Inflammatory macrophage treated with lipopolysaccharide for 4 hours (primary cell): ENCODE measurements at regions not wholly inside any gene's neighbourhood (a gene's known extent, or its start where the extent isn't known, plus 50 kb on each side); places are given as distances from the start of the nearest gene placed in this dataset.
"Not testable (repeated sequence)": the region's sequence is repeated elsewhere in the genome, so short reads cannot be mapped to it uniquely, and the experiment has no call there.

Experiments used
- DNase-seq: peaks from one replicate; pipeline ENCODE4 v3.0.0-alpha.2; 2020

DNA sequence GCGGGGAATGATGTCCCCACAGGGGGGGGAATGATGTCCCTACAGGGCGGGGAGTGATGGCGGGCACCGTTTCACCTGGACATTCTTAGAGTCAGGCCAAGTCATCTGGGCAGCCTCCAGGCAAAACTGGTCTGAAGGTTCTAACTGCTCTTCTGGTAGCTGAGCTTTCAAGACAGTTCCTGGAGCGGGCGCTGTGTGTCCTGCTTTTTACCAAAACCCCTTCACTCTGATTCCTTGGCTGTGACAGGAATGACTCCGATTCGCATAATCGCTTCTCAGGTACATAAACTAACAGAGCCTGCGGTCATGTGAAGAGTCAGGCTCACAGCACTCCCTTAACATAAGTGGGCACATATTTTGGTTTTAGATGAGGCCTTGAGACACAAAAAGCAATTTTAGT is 836.0 kb downstream of the TRIML1 start:
- no peak for DNase-seq

GRCh38 chr4:188976644-188977115 is 837.4 kb downstream of the TRIML1 start:
- DNase-seq = no peak

GRCh38 chr4:188977232-188977631 is 838.0 kb downstream of the TRIML1 start:
- not testable (repeated sequence) for DNase-seq

DNA sequence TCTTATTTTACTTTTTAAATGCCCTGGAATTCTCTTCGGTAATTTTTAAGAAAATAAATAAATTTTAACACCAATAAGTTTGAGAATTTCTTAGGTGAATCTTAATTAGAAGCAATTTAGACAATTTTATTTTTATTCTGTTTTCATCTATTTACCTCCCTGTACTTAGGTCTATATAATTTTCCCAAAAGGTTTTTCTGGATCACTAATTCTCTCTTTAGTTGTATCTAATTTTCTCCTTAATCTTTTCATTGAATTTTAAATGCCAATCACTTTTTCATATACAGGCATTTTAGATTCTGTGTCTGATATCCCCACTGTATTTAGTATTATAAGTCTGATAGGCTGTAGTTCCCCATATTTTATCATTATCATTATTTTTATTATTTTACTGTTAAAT is 845.3 kb downstream of the TRIML1 start:
- no peak for DNase-seq

DNA sequence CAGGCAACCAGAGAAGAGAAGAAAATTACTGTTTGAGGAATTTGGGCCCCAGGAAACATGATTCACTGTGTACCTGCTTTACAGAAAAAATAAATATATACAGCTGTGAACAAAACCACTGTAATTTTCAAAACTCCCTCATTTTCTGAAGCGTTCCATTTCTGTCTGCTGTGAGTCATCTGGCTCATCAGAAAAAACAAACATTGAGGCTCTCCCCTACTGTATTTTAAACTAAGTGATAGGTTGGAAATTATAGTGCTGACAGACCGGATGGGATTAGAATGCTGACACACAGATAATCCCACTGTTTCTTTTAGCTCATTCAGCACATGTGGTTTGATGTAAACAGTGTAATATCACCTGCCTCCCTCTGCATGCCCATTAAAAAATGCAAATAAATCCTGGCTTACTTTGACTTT is 847.0 kb downstream of the TRIML1 start:
- DNase-seq = no peak

- DNase-seq = no peak
These were observed 847.8 kb downstream of the TRIML1 start for GRCh38 chr4:188987011-188987410.

GRCh38 chr4:188988131-188988530 is 848.9 kb downstream of the TRIML1 start:
- no peak for DNase-seq

DNA sequence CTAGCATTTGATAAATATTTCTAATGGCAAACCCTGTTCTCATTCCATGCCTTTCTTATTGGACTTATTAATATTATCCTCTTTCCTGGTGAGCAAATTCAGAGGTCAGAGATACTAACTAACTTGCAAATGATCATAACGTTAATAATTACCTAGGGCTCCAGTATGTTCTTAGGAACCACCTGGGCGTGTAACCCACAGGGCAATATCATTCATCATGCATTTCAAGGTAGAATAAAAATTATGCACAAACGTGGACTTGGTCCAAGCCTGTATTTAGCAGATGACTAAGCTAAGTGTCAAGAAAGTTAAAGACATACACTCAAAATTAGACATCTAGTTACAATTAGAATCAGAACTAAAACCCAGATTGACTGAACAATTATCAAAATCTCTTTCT is 850.1 kb downstream of the TRIML1 start:
- no peak for DNase-seq

DNA sequence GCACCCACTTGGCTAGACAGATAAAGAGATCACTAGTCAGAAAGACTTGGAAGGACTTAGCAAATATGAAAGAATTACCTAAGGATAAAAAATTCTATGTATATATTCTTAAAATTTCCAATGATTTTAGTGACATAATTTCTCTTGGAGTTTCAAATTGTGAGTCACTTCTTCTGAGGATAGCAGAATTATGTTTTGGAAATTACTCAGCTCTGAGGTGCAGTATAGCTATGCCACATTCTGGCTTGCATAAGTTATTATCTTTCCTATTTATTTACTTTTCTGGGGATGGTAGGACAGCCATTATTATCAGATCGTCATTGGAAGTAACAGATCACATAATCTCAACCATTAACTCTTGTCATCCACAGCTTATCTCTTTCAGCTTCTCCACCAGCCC is 853.5 kb downstream of the TRIML1 start:
- DNase-seq = no peak

DNA sequence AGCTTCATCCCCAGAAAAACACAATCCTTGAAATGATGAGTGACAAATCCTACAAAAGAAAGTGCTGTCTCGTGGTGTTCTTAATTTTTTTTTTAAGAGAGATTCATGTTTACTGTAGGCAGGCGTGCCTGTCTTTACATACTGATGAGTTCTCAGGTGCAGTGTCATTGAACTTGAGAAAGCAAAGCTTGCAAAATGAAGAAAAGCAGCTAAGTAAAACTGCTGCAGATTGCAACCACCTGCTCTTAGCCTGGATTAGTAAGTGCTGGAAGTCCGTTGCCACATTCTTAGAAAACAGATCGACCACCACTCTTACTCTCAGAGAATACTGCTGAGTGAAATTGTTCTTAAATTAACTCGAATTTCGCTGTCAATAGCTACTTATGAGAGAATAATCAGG is 854.6 kb downstream of the TRIML1 start:
- DNase-seq = no peak

- DNase-seq = no peak
These were observed 862.2 kb downstream of the TRIML1 start for GRCh38 chr4:189001283-189001970.

GRCh38 chr4:189001971-189002450 is 862.8 kb downstream of the TRIML1 start:
- no peak for DNase-seq

- no peak for DNase-seq
These were observed 863.2 kb downstream of the TRIML1 start for GRCh38 chr4:189002475-189002874.

- DNase-seq = not testable (repeated sequence)
These were observed 871.4 kb downstream of the TRIML1 start for GRCh38 chr4:189010452-189011217.

GRCh38 chr4:189021831-189022230 is 882.6 kb downstream of the TRIML1 start:
- no peak for DNase-seq

DNA sequence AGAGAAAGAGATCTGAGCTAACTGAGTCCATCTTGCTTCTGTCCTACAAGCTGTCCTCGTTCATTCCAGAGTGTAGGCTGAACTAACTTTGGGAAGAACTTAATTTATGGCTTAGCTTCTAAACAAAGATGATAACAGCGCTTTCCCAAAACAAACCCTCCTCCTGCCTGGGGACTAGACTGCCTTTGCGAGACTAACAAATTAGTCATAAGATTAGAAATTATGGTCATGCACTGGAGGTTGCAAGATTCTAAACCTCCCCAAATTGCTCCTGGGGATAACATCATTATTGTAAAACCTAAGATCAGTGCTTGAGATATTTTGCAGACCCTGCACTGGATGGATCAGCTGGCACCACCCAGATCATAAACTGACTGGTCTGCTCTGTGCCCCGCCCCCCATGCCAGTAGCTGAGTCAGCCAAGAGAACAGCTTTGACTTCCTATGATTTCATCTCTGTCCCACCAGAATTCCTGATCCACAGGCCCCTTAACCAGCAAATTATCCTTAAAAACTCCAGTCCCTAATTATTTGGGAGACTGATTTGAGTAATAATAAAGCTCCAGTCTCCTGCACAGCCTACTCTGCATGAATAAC is 883.3 kb downstream of the TRIML1 start:
- no peak for DNase-seq

GRCh38 chr4:189029976-189030504 is 890.8 kb downstream of the TRIML1 start:
- DNase-seq = no peak

DNA sequence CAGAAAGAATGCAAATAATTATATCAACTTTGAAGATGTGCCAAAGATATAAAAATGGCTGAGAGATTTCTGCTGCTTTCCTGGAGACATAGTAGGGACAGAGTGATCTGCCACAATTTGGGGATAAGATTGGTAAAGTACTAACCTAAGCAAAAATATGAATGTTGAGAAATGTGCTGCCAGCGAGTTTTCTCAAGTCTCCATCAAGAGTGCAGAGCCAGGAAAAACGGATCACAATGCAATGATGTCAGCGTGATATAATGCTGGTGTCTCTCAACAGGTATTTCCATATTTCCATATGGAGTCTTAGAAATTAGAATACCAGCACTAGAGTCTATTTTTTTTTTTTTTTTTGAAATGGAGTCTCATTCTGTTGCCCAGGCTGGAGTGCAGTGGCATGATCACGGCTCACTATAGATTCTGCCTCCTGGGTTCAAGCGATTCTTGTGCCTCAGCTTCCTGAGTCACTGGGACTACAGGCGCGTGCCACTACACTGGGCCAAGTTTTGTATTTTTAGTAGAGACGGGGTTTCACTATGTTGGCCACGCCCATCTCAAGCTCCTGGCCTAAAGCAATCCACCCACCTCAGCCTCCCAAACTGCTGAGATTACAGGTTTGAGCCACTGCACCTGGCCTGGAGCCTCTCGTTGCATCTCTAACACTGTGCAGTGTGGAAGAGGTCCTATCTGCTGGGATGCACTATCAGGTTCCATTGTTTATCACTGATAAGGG is 893.5 kb downstream of the TRIML1 start:
- no peak for DNase-seq

DNA sequence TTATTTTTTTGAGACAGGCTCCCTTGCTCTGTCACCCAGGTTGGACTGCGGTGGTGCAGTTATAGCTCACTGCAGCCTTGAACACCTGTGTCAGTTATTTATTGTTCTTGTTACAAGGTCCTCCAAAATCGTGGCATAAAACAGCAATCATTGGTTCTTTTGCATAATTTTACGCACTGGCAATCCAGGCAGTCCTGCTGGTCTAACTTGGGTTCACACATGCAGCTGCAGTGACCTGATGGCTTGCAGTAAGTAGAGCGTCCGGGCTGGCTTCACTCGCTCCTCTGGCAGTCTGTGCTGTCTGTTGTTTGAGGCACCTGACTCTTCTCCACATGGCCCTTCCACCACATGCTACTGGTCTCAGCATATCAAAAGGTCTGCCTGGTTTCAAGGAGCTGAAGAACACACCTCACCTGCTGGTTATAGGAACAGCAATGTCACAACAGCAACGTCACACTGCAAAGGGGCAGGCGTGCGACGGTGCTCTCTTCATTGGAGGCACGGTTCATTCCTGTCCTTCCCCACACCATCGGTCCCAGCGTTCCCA is 894.6 kb downstream of the TRIML1 start:
- no peak for DNase-seq

DNA sequence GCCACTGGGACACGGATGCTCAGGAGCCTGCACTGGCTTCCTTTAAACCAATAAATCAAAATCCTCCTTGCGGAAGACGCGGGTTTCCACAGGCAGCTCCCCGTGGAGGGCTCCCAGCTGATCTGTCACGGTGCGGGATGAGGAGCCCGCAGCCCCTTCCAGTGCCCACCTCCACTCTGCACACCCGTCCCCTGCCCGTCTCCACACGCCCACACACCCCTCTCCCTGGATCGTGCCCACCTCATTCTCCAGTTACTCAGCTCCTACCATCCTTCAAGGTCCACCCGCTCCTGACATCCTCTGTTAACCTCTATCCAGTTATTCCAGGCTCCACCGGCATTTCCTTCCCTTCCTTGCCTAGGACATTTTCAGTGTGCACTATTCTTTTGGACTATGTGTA is 895.9 kb downstream of the TRIML1 start:
- DNase-seq = no peak

DNA sequence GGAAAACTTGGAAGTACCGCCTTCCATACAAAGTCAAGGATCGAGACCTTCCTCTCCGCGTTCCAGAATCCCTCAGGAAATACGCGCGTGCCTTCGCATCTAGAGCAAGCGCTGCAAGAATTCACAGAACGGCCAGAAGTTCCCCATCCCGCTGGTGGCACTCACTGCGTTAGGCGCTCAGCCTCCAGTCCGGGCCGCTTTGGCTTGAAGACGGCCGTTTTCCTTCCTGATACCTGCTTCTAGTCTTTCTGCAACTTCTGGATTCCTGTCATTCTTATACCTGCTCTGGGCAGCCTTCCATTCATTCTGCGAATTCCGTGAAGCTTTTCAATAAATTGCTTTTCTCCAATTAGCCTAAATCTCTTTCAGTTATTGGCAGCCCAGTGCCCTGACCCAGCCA is 896.4 kb downstream of the TRIML1 start:
- no peak for DNase-seq

DNA sequence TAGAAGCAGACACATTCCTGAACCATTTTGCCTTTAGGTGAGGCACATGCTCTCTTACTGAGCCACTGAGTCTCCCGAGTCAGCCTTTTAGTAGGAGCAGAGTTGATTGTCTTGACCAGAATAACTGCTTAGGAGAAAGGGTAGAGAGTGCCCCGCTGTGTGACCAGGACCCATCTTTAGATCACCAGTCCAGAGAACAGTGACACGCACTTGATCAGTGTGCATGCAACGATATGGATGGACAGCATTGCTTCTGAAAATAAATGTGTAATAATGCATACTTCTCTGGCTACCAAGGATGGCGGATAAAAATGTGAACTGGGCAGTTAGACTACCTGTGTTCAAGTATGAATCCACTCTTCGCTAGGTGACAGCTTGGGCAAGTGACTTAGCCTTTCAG is 897.7 kb downstream of the TRIML1 start:
- no peak for DNase-seq

DNA sequence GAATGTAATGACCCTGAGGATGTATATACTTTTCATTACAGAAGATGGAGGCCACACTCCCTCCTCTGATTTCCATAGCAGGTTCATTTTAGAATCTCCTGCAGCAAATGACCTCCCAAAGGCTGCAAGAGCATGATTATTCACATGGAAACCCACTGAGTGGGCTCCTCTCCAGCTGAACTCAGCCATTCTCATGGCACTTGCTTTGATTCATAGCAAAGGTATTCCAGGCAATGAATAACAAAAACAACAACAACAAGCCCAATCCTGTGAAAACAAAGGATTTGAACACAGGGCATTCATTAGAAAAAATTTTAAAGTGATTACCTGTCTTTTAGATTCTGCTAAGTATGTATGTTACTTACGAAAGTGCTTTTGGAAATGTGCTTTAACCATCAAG is 894.0 kb upstream of the FRG1 start:
- DNase-seq = no peak
